HPDE6-E6E7 (cell line): ENCODE measurements at regions not wholly inside any gene's neighbourhood (a gene's known extent, or its start where the extent isn't known, plus 50 kb on each side); places are given as distances from the start of the nearest gene placed in this dataset.

Experiments used
- DNase-seq: peaks from one replicate; pipeline ENCODE4 v3.0.0; 2011; ENCODE audit warnings: missing footprints; ENCODE audit errors: extremely low spot score

GRCh38 chr1:198864695-198865094, 225.9 kb downstream of the PTPRC start:
- no peak for DNase-seq

DNA sequence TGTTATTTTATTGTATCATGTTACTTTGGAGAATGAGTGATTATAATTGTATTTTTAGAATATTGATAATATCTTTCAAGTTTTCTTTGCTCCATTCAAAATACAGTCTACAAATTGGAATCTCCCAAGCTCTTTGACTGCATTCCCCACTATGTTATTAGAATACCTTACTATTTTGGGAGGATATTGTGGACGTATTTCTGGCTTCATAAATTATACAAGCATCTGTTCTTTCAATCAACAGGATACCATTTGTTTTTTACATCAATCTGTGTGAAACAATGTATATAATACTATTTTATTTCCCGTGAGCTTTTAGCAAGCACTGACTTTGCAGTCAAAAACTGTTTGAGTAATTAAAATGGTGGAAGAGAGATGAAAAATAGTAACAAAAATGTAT, 226.5 kb downstream of the PTPRC start:
- DNase-seq: no peak

- no peak for DNase-seq
These were observed 228.3 kb downstream of the PTPRC start for GRCh38 chr1:198867182-198867581.

DNA sequence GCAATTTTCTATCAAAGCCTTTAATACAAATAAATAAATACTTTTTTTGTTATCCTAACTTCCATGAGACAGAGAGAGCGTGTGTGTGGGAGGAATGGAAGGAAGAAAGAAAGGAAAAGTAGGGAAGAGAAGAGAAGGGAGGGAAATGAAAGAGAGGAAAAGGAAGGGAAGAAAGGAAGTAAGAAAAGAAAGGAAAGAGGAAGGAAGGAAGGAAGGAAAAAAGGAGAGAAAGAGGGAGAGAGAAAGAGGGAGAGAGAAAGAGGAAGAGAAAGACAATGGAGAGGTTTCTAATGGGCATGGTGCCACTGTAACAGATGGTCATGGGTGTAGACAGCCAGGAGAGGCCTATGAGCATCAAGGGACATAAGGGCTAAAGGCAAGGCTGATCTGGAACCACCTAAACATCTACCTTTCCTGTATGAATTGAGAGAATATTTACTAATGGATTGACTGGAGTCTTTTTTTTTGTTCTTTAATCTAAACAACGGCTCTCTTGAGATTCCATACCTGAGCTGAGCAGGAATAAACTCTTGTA, 234.9 kb downstream of the PTPRC start:
- no peak for DNase-seq

GRCh38 chr1:198876371-198876871, 237.6 kb downstream of the PTPRC start:
- no peak for DNase-seq

- no peak for DNase-seq
These were observed 239.7 kb downstream of the PTPRC start for GRCh38 chr1:198878566-198878965.

DNA sequence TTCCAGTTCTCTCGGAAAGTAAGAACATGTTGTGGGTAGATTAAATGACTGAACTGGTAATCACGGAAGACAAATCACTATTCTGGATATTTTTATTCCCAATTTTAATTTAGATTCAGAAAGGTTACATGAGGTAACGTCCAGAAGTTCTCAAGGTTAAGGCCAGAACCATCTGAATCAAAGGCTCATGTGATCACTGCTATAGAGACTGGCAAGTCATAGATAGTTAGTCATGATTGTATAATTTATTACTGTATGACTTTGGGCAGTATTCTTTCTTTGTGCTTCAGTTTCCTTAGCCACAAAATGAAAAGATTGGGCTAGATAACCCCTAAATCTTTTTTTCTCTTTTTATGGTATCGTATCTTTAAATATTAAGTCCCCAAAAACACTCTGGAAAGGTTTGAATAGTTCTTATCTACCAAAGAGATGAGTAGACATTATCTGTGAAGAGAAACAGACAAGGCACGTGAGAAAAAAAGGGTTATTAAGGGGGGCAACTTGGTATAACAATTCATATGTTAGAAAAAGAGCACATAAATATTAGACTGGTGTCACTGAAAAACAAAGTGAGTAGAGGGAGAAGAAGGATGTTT, 241.0 kb downstream of the PTPRC start:
- DNase-seq: no peak

DNA sequence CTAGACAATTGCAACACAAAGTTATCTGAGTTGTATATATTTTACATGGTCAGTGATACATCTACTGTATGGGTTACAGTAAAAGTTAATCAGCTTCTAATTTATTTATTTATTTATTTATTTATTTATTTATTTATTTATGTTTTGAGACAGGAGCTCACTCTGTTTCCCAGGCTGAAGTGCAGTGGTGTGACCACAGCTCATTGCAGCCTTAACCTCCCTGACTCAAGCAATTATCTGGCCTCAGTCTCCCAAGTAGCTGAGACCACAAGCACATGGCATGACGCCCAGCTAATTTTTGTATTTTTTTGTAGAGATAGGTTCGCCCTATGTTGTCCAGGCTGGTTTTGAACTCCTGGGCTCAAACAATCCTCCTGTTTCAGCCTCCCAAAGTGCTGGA, 241.6 kb downstream of the PTPRC start:
- no peak for DNase-seq

GRCh38 chr1:198880818-198881597, 242.2 kb downstream of the PTPRC start:
- peak; percentile 54 for DNase-seq

DNA sequence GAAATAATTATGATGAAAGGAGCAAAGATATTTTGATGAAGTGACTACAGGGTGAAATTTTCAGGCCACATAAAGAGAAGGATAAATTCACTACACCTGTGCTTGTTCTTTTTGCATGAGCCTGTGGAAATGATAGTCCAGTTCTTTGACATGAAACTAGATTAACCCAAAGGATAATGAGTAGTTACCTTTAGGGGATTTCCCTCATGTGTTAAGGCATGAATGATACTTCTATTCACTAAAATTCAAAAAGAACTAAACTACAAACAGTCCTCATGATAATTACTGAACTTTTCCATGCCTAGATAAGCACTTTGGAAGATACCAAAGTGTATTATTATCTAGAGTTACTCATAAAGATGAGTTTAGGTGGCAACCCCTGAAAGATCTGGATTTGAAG, 244.3 kb downstream of the PTPRC start:
- DNase-seq: no peak

DNA sequence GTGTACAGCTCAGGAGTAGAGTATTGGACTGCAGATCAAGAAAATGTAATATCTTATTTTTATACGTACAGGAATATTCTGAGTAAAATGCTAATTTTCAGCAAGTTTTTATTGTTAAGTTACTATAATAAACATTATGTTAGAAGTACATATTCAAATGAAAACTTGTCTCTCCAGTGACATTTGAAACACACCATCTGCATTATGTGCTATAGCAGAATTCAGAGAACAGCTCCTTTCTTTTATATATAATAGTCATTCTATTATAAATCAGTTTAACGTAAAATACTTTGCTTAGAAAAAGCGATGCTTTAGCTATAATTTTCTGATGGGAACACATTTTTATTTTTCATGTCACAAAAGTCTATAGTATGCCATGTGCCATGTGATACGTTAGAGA, 249.0 kb downstream of the PTPRC start:
- no peak for DNase-seq

- no peak for DNase-seq
These were observed 249.6 kb downstream of the PTPRC start for GRCh38 chr1:198888379-198888943.

- no peak for DNase-seq
These were observed 250.3 kb downstream of the PTPRC start for GRCh38 chr1:198889101-198889500.

DNA sequence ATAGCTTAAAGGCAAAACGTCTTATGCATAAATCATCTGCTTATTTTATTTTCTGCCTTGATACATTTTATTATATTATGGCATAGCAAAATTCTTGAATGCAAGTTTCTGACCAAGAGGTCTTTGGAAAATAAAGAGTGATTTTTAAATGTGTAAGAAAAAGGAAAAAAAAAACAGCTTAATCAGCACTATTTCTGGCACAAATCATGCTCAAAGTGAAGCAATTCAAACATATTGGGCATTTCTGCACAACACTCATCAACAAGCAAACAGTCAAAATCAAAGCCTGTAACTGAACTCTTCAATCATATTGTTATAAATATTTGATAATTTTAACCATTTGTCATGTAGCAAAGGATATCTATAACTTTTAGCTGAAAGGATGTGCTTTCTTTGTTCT, 250.9 kb downstream of the PTPRC start:
- no peak for DNase-seq

GRCh38 chr1:198890214-198890930, 251.5 kb downstream of the PTPRC start:
- no peak for DNase-seq

DNA sequence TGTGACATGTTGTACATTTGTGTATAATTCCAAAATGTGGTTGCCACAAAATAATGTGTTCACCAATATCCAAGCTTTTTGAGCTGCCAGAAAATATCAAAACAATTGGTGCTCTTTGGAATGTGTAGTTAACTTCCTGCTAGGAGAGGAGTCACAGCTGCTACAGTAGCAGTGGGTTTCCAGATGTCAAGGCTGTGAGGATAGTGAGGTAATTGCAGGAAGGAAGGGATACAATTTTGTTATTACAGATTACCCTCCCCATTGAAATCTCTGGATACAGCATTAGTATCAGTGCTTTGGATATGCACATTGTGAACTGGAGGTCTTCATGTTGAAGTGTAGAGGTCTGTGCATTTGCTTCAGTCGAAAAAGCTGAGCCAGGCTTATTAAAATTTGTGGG, 253.2 kb downstream of the PTPRC start:
- no peak for DNase-seq

- DNase-seq: no peak
These were observed 254.3 kb downstream of the PTPRC start for GRCh38 chr1:198893141-198893540.

DNA sequence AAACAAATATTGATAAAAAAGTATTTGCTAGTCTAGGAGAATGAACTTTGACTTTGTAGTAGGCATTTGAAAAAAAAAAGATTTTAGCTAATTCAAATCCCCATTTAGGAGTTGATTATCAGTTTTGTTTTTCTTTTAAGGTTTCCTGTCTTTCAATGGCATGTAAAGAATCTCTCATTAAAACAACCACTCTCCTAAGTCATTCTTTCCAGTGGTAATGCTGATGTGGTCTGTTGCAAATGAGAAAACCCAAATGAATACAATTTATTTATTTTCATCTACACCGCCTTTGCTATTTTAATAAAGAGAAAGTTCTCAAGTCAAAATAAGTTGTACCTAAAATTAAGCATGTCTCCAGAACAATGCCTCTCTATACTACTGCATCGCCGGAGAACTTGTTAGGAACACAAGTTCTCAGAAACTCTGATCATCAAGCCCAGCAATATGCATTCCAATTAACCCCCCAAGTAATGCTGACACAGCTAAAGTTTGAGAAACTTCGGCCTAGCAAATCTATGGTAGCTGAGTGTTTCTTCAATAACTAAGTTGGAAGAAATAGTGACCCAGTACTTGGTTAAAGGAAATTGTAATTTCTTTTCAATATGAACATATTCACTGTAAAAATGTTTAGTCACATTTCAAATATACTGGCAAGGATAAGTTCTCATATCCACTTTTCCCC, 255.1 kb downstream of the PTPRC start:
- no peak for DNase-seq

DNA sequence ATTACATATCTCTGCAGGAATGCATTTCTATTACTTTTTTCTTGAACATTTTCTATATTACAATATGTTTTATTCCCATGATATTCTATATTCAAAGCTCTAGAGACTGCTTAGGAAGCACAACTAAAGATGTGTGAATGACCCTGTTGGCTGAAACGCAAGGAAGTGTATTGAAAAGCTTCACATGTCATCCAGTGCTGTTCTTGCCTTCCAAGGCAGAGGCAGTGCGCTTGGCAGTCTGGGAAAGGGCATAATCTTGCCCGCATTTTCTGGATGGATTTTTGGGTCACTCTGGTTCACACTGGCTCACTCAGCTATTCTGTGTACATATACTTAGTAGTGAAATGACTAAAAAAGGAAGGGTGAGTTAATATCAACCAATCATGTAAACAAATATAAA, 262.4 kb downstream of the PTPRC start:
- no peak for DNase-seq

DNA sequence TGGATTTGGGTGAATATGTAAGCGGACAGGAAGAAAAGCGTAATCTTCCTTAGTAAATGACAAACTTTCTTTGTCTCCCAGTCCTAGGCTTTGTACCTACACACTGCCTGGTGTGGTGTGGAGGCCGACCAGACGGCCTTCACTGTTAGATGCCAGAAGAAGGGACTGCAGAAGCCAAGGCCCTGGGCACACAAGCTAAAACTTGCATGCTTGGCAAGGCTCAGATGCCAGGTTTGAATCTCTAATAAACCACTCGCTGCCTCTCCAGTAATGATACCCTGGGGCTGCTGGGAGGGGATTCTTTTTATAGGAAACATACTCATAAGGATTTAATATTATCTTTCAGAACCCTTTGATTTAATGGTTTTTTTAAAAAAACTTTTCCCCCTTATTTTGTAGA, 263.8 kb downstream of the PTPRC start:
- DNase-seq: no peak

- no peak for DNase-seq
These were observed 264.4 kb downstream of the PTPRC start for GRCh38 chr1:198903203-198903602.

DNA sequence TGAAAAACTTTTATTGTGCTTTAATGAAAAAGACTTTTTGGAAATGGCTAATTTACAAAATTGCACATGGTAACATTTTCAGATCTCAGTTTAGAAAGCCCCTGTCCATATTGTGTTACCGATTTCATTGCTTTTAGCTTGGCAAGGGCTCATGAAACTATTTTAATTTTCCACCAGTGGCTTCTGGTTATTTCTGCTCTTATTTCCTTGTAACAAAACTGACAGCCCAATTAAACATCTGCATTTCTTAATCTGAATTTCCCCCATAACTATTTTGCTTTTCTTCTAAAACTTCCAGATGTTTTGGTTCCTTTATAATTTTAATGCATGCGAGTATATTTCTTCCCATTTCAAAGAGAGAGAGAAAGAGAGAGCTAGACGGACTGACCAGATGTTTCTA, 264.8 kb downstream of the PTPRC start:
- DNase-seq: no peak
